ENCODE measurements at regions not wholly inside any gene's neighbourhood (a gene's known extent, or its start where the extent isn't known, plus 50 kb on each side); places are given as distances from the start of the nearest gene placed in this dataset.

- TF ChIP-seq, protein P1, sequence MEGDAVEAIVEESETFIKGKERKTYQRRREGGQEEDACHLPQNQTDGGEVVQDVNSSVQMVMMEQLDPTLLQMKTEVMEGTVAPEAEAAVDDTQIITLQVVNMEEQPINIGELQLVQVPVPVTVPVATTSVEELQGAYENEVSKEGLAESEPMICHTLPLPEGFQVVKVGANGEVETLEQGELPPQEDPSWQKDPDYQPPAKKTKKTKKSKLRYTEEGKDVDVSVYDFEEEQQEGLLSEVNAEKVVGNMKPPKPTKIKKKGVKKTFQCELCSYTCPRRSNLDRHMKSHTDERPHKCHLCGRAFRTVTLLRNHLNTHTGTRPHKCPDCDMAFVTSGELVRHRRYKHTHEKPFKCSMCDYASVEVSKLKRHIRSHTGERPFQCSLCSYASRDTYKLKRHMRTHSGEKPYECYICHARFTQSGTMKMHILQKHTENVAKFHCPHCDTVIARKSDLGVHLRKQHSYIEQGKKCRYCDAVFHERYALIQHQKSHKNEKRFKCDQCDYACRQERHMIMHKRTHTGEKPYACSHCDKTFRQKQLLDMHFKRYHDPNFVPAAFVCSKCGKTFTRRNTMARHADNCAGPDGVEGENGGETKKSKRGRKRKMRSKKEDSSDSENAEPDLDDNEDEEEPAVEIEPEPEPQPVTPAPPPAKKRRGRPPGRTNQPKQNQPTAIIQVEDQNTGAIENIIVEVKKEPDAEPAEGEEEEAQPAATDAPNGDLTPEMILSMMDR (IDR thresholded peaks at IDR 0.05): no peak
- no peak for TF ChIP-seq SIN3A (IDR thresholded peaks at IDR 0.05; ENCODE audit: borderline replicate concordance, insufficient read depth, low read depth, low read length)
- TF ChIP-seq POLR2AphosphoS5 (IDR thresholded peaks at IDR 0.05; ENCODE audit: low read depth, low read length): no peak
- no peak for TF ChIP-seq REST (IDR thresholded peaks at IDR 0.05; ENCODE audit: insufficient read depth in 1 of 2, low read depth in 2 of 2, low read length in 1 of 2)
Observed at GRCh38 chr7:15820319-15820718, 133.8 kb upstream of the MEOX2 start.

Data from Panc1 (cell line).